Ascending aorta (tissue), 2 donors: ENCODE measurements at regions not wholly inside any gene's neighbourhood (a gene's known extent, or its start where the extent isn't known, plus 50 kb on each side); places are given as distances from the start of the nearest gene placed in this dataset.

Source experiments
- DNase-seq, 2 donors: peaks; one replicate each; pipeline ENCODE4 v3.0.0-alpha.2; 2019; ENCODE audit warnings: low spot score in 2 of 2
- H3K27ac ChIP-seq, 2 donors: fragments of 200-600 bp; sonication (generic); one replicate each; pipeline ENCODE4 v1.5.1; 2016 to 2017; ENCODE audit warnings: mild to moderate bottlenecking in 1 of 2
- H3K27me3 ChIP-seq: fragments of 200-600 bp; sonication (generic); one replicate; pipeline ENCODE4 v1.5.1; 2017
- H3K36me3 ChIP-seq, 2 donors: fragments of 200-600 bp; sonication (generic); one replicate each; pipeline ENCODE4 v1.5.1; 2016
- H3K4me1 ChIP-seq, 2 donors: fragments of 200-600 bp; sonication (generic); one replicate each; pipeline ENCODE4 v1.5.1; 2016 to 2017; ENCODE audit warnings: mild to moderate bottlenecking in 1 of 2
- H3K4me3 ChIP-seq, 2 donors: fragments of 200-600 bp; sonication (generic); one replicate each; pipeline ENCODE4 v1.5.1; 2016 to 2017; ENCODE audit warnings: mild to moderate bottlenecking in 1 of 2
- H3K9me3 ChIP-seq, 2 donors: fragments of 200-600 bp; sonication (generic); one replicate each; pipeline ENCODE4 v1.5.1; 2016
- CTCF ChIP-seq, 3 experiments: fragments of 200-600 bp in 2 of 3; fragments of 450-650 bp in 1 of 3; sonication (generic) in 2 of 3; IDR thresholded peaks; one replicate each; pipeline ENCODE4 v1.5.1; 2016 to 2019; ENCODE audit warnings: antibody characterized with exemption in 3 of 3, mild to moderate bottlenecking in 1 of 3, moderate library complexity in 1 of 3
- intact Hi-C: fragments of 100-400 bp; cut with DNase I; formaldehyde crosslinking; loops from one replicate; pipeline ENCODE4 v1.15.1; 2023

- Histone ChIP-seq H3K4me1 (no peaks in the 10 kb centered on the region), H3K36me3 (no peaks in the 10 kb centered on the region), H3K27me3 (no peaks in the 10 kb centered on the region), H3K27ac (no peak overlapping the region), H3K4me3 (no peak overlapping the region), H3K9me3 (no peaks in the 10 kb centered on the region)
- intact Hi-C loops, result no loop called here
- DNase-seq, result no peak
- TF ChIP-seq CTCF (IDR thresholded peaks at IDR 0.05), result no peak
These were observed 59.8 kb upstream of the FHIT start for GRCh38 chr3:61311044-61311443.

- Histone ChIP-seq H3K36me3 (no peaks in the 10 kb centered on the region), H3K4me1 (no peaks in the 10 kb centered on the region), H3K27me3 (no peaks in the 10 kb centered on the region), H3K27ac (no peak overlapping the region), H3K4me3 (no peak overlapping the region), H3K9me3 (no peaks in the 10 kb centered on the region)
- no peak for TF ChIP-seq CTCF (IDR thresholded peaks at IDR 0.05)
- DNase-seq, result no peak
- intact Hi-C loops, result no loop called here
These were observed 64.6 kb upstream of the FHIT start for GRCh38 chr3:61315871-61316270.

- Histone ChIP-seq H3K36me3 (no peaks in the 10 kb centered on the region), H3K4me1 (no peaks in the 10 kb centered on the region), H3K27ac (no peak overlapping the region), H3K27me3 (no peaks in the 10 kb centered on the region), H3K9me3 (no peaks in the 10 kb centered on the region), H3K4me3 (no peak overlapping the region)
- intact Hi-C loops, result no loop called here
- TF ChIP-seq CTCF (IDR thresholded peaks at IDR 0.05), result no peak
- no peak for DNase-seq
These were observed 71.8 kb upstream of the FHIT start for GRCh38 chr3:61323094-61323493.

GRCh38 chr3:61331929-61332552, 80.8 kb upstream of the FHIT start:
- no peaks in the 10 kb centered on the region for H3K9me3 ChIP-seq
- intact Hi-C loops, result no loop called here
- no peak overlapping the region for H3K27ac ChIP-seq
- H3K4me3 ChIP-seq, result no peak overlapping the region
- DNase-seq, result no peak
- no peaks in the 10 kb centered on the region for H3K36me3 ChIP-seq
- H3K4me1 ChIP-seq, result no peaks in the 10 kb centered on the region
- no peaks in the 10 kb centered on the region for H3K27me3 ChIP-seq
- no peak for TF ChIP-seq CTCF (IDR thresholded peaks at IDR 0.05)

- no peak for DNase-seq
- Histone ChIP-seq H3K9me3 (no peaks in the 10 kb centered on the region), H3K27me3 (no peaks in the 10 kb centered on the region), H3K4me1 (no peaks in the 10 kb centered on the region), H3K27ac (no peak overlapping the region), H3K36me3 (no peaks in the 10 kb centered on the region), H3K4me3 (no peak overlapping the region)
- no peak for TF ChIP-seq CTCF (IDR thresholded peaks at IDR 0.05)
- intact Hi-C loops, result no loop called here
These were observed 82.1 kb upstream of the FHIT start for GRCh38 chr3:61333192-61333961.
